ENCODE measurements at regions not wholly inside any gene's neighbourhood (a gene's known extent, or its start where the extent isn't known, plus 50 kb on each side); places are given as distances from the start of the nearest gene placed in this dataset.
"Not testable (repeated sequence)": the region's sequence is repeated elsewhere in the genome, so short reads cannot be mapped to it uniquely, and the experiment has no call there.

- DNase-seq, result no peak
Measured at GRCh38 chr3:103829723-103830326, 1395.0 kb downstream of the ZPLD1 start.

GRCh38 chr3:103847081-103848062 lies 1412.6 kb downstream of the ZPLD1 start:
- DNase-seq, result no peak

DNA sequence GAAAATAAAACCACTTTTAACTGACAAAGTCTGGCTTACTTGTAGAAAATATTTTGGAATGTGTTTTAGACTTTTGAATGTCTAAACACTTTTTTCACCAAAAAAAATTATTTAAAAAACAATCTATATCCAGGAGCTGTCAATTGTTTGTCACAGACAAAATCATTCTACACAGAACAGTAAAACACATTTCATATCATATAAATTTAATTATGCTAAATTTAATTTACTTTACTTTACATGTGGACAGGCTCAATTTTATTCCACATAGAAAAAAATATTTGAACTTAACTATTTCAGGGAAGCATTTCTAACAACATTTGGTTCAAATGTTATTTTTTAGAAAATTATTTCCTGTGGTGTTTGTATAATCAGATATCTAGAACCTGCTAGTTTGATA lies 1417.0 kb downstream of the ZPLD1 start:
- DNase-seq, result no peak

DNA sequence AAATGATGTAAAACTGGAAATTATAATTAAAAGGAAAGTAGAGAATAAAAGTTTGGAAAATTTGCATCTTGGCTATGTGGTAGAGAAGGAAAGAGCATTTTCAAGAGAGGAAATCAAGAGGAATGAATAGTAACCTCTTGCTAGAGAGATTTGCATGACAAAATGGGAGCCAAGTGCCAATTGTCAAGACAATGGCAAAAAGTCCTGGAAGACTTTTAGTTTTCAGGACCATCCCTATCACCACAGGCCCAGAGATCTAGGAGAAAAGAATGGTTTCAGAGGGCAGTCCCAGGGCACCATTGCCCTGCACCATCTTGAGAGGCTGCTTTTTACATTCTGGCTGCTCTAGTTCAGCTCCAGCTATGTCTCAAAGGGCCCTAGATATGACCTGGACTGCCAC lies 1427.6 kb downstream of the ZPLD1 start:
- no peak for DNase-seq

DNA sequence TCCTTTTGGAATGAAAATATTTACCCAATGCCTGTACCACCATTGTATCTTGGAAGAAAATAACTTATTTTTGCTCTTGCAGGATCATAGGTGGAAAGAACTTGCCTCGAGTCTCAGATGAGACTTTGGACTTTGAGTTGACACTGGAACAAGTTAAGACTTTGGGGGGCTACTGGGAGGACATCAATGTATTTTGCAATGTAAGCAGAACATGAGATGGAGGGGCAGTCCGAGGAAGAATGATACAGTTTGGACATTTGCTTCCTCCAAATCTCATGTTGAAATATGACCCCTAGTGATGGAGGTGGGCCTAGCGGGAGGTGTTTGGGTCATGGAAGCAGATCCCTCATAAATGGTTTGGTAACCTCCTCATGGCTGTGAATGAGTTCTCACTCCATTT lies 1428.6 kb downstream of the ZPLD1 start:
- no peak for DNase-seq

DNA sequence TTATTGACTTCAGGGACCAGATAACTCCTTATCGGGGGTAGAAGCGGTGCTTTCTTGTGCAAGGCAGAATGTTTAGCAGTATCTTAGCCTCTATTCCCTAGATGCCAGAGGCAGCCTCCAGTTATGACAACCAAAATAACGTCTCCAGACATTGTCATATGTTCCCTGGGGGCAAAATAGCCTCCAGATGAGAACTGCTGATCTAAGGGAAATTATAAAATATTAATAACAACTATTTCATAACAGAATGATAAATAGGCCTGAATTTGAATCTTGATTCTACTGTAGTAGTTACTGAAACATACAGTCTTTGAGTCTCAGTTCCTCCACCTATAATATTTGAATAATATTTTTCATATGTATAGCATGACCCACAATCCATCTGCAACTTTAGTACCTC lies 1431.3 kb downstream of the ZPLD1 start:
- no peak for DNase-seq

- DNase-seq, result no peak
Measured at GRCh38 chr3:103873021-103873420, 1438.2 kb downstream of the ZPLD1 start.

GRCh38 chr3:103873897-103874545 lies 1439.2 kb downstream of the ZPLD1 start:
- DNase-seq, result no peak

DNA sequence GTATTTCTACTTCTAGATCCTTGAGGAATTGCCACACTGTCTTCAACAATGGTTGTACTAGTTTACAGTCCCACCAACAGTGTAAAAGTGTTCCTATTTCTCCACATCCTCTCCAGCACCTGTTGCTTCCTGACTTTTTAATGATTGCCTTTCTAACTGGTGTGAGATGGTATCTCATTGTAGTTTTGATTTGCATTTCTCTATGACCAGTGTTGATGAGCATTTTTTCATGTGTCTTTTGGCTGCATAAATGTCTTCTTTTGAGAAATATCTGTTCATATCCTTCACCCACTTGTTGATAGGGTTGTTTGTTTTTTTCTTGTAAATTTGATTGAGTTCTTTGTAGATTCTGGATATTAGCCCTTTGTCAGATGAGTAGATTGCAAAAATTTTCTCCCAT lies 1447.0 kb downstream of the ZPLD1 start:
- not testable (repeated sequence) for DNase-seq

GRCh38 chr3:103889675-103890074 lies 1454.9 kb downstream of the ZPLD1 start:
- no peak for DNase-seq

GRCh38 chr3:103894162-103894822 lies 1459.5 kb downstream of the ZPLD1 start:
- no peak for DNase-seq

DNA sequence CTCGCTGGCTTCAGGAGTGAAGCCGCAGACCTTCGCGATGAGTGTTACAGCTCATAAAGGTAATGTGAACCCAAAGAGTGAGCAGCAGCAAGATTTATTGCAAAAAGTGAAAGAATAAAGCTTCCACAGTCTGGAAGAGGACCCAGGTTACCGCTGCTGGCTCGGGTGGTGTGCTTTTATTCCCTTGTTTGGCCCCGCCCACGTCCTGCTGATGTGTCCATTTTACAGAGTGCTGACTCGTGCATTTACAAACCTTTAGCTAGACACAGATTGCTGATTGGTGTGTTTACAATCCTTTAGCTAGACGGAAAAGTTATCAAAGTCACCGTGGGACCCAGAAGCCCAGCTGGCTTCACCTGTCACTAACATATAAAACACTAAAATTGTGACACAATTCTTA lies 1464.5 kb downstream of the ZPLD1 start:
- DNase-seq, result no peak

DNA sequence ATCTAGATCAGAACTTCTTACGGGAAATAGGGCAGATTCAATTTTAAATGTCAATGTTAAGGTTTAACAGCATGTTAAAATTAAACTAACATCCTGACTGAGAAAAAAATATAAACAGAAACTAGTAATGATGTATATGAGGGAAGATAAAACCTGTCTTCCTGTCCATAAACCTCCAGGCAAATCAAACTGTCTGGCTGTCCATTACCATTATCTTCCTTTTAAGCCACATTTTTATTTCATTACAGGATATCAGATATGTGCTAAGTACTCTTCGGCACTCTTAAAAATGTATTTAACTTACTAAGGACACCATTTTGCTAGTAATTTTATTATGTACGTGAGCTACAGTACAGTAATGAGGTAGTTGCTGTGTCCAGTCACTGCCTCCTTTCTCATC lies 1461.7 kb upstream of the ALCAM start:
- no peak for DNase-seq

GRCh38 chr3:103906304-103906703 lies 1460.4 kb upstream of the ALCAM start:
- no peak for DNase-seq

GRCh38 chr3:103906808-103907207 lies 1459.9 kb upstream of the ALCAM start:
- no peak for DNase-seq

GRCh38 chr3:103907567-103907966 lies 1459.1 kb upstream of the ALCAM start:
- DNase-seq, result no peak

DNA sequence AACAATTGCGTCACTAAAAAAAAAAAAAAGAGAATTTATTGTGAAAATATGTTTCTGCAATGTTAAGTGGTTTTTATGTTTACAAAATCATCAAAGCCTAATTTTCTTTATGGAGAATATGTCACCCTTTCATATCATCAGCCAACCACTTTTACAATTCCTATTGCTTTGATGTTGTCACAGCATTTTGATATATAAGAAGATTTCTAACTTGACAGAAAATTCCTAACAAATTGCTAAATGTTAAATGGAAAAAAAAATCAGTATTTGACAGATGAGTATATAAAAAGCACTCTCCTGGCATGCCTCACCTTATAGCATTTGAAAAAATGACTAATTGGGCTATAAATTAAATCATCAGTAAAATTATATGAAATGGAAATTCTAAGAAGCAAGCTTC lies 1457.3 kb upstream of the ALCAM start:
- DNase-seq, result no peak

DNA sequence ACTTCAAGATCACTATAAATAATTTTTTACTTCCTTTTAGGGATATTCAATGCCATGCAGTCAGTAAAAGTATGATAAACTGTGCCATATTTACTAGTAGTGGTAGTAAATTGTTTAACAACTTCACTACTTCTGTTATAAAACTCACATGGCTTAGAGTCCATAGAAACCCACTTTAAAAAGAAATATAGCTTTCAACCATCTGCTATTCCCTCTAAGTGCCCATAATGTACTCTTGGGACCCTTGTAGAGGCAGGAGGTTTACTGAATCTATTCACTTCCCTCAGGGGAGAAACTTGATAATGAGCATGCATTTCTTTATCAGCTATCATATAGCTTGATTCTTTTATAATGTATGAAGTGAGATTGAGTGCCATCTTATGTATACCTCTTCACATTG lies 1448.4 kb upstream of the ALCAM start:
- DNase-seq, result no peak

- DNase-seq, result no peak
Measured at GRCh38 chr3:103919327-103919726, 1447.4 kb upstream of the ALCAM start.

DNA sequence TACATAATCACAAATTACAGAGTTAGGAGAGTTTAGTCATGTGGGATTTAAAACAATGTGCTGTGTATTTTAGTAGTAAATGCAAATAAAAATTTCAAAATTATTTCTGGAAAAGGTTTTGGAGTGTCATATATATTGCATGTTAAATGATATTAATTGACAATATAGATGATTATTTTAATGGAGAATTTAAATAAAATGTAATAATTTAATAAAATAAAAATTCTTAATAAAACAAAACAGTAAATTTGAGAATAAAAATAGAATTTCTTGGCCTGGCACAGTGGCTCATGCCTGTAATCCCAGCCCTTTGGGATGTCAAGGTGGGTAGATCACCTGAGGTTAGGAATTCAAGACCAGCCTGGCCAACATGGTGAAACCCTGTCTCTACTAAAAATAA lies 1442.8 kb upstream of the ALCAM start:
- DNase-seq, result no peak

- no peak for DNase-seq
Measured at GRCh38 chr3:103924544-103924943, 1442.2 kb upstream of the ALCAM start.

GRCh38 chr3:103926936-103927335 lies 1439.8 kb upstream of the ALCAM start:
- DNase-seq, result no peak

DNA sequence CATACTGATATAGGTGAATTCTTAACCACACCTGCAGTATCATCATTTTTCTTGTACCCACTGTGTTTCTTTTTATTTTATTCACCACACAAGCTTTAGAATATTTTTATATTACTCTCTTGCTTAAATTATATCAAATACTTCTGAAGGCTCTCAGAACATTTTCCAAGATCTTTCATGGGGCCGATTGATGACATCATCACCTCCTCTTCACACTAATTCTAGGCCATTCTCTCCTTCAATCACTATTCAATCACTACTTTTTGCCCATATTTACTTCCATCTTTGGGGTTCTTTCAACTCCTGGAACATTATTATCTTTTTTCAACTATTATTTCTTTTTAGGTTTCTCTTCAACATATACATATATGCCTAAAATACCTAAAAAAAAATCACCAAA lies 1438.8 kb upstream of the ALCAM start:
- no peak for DNase-seq
